Endodermal cell (in vitro differentiated cells): ENCODE measurements at regions not wholly inside any gene's neighbourhood (a gene's known extent, or its start where the extent isn't known, plus 50 kb on each side); places are given as distances from the start of the nearest gene placed in this dataset.
"Not testable (repeated sequence)": the region's sequence is repeated elsewhere in the genome, so short reads cannot be mapped to it uniquely, and the experiment has no call there.

Source experiments
- DNase-seq: peaks from one replicate; pipeline ENCODE4 v3.0.0-alpha.2; 2017
- H3K27ac ChIP-seq: 2 replicates; pipeline ENCODE4 v1.5.1; 2013; ENCODE audit warnings: mild to moderate bottlenecking, low read depth, low read length, moderate library complexity
- H3K27me3 ChIP-seq: 2 replicates; pipeline ENCODE4 v1.6.1; 2013; ENCODE audit warnings: mild to moderate bottlenecking, low read length, moderate library complexity; ENCODE audit not compliant: insufficient read depth, control insufficient read depth, poor library complexity, severe bottlenecking
- H3K36me3 ChIP-seq: 2 replicates; pipeline ENCODE4 v1.7.0; 2013; ENCODE audit warnings: mild to moderate bottlenecking, low read length, moderate library complexity; ENCODE audit not compliant: control insufficient read depth, insufficient read depth
- H3K4me1 ChIP-seq: one replicate; pipeline ENCODE4 v1.7.0; 2013; ENCODE audit warnings: low read length; ENCODE audit not compliant: control insufficient read depth, insufficient read depth
- H3K4me3 ChIP-seq: 2 replicates; pipeline ENCODE4 v1.5.1; 2013; ENCODE audit warnings: mild to moderate bottlenecking, low read length, moderate library complexity
- H3K9ac ChIP-seq: 2 replicates; pipeline ENCODE4 v1.6.1; 2013; ENCODE audit warnings: mild to moderate bottlenecking, low read length, moderate library complexity; ENCODE audit not compliant: poor library complexity, severe bottlenecking; ENCODE audit errors: extremely low read depth
- H3K9me3 ChIP-seq: 2 replicates; pipeline ENCODE4 v1.6.1; 2013; ENCODE audit warnings: mild to moderate bottlenecking, low read length, moderate library complexity; ENCODE audit not compliant: control insufficient read depth
- H3K27ac Mint-ChIP-seq: 2 replicates; pipeline ENCODE4 v1.8.0; 2020; ENCODE audit warnings: mixed read lengths
- H3K27me3 Mint-ChIP-seq: 2 replicates; pipeline ENCODE4 v1.8.0; 2021; ENCODE audit warnings: mild to moderate bottlenecking, mixed read lengths; ENCODE audit not compliant: insufficient read depth
- H3K36me3 Mint-ChIP-seq: 2 replicates; pipeline ENCODE4 v1.8.0; 2020; ENCODE audit warnings: low read depth, mixed read lengths
- H3K4me1 Mint-ChIP-seq: 2 replicates; pipeline ENCODE4 v1.8.0; 2020; ENCODE audit warnings: mixed read lengths
- H3K4me3 Mint-ChIP-seq: 2 replicates; pipeline ENCODE4 v1.8.0; 2020; ENCODE audit warnings: mild to moderate bottlenecking, moderate library complexity, mixed read lengths
- H3K9me3 Mint-ChIP-seq: 2 replicates; pipeline ENCODE4 v1.8.0; 2020; ENCODE audit warnings: mild to moderate bottlenecking, mixed read lengths
- WGBS, 2 experiments: methylation state at CpG; one replicate each; pipeline versions ENCODE4 v1.1.5 to v1.1.7; 2013; ENCODE audit warnings: missing lambda C conversion rate in 2 of 2, mixed read lengths in 1 of 2; ENCODE audit not compliant: insufficient coverage in 1 of 2, insufficient read length in 1 of 2; 5-methylcytosine and 5-hydroxymethylcytosine counted together

DNA sequence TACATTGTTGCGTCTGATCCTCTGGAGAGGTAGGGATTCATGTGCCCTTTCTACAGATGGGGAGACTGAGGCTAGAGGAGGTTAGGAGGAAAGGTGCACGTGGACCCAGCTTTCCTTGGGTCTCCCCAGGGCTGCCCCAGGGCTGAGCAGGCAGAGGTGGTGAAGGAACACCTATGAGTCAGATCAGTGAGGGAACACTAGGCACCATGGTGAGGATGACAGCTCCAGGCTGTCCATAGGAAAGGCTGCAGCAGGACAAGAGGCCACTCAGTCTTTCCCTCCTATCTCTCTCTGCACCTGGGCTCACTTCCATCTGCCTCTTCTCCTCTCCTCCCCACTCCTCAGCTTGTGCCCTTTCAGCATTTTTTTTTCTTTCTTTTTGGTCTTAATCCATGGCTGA is 138.0 kb upstream of the TRIM73 start:
- H3K27me3 ChIP-seq, H3K4me1 ChIP-seq, H3K27me3 Mint-ChIP-seq, H3K9me3 Mint-ChIP-seq, DNase-seq, H3K4me3 Mint-ChIP-seq, H3K4me3 ChIP-seq, H3K27ac ChIP-seq, H3K27ac Mint-ChIP-seq, H3K9ac ChIP-seq, H3K4me1 Mint-ChIP-seq, H3K36me3 Mint-ChIP-seq, H3K36me3 ChIP-seq, H3K9me3 ChIP-seq: not testable (repeated sequence)
- no CpG with 5 or more reads among the region's 2 CpGs for WGBS, 2 experiments

- no CpG with 5 or more reads among the region's 6 CpGs for WGBS, 2 experiments
- H3K27ac ChIP-seq, H3K4me3 ChIP-seq, H3K4me1 ChIP-seq, H3K36me3 Mint-ChIP-seq, H3K9me3 Mint-ChIP-seq, H3K9ac ChIP-seq, H3K27ac Mint-ChIP-seq, DNase-seq, H3K4me1 Mint-ChIP-seq, H3K9me3 ChIP-seq, H3K36me3 ChIP-seq, H3K4me3 Mint-ChIP-seq, H3K27me3 Mint-ChIP-seq, H3K27me3 ChIP-seq: not testable (repeated sequence)
Measured at GRCh38 chr7:75259454-75260003, 135.9 kb upstream of the TRIM73 start.

DNA sequence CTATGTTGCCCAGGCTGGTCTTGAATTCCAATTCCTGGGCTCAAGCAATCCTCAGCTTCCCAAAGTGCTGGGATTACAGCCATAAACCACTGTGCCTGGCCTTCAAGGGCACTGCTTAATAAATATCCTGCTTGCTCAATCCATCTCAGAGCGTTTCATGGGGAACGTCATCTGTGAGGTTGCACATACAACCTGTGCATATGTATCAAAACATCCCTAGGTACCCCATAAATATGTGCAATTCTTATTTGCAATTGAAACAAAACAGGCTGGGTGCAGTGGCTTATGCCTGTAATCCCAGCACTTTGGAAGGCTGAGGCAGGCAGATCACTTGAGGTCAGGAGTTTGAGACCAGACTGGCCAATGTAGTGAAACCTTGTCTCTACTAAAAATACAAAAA is 133.8 kb upstream of the TRIM73 start:
- not testable (repeated sequence) for H3K4me1 ChIP-seq, H3K36me3 ChIP-seq, H3K27ac ChIP-seq, DNase-seq, H3K4me3 Mint-ChIP-seq, H3K27me3 ChIP-seq, H3K4me3 ChIP-seq, H3K36me3 Mint-ChIP-seq, H3K27me3 Mint-ChIP-seq, H3K9me3 ChIP-seq, H3K27ac Mint-ChIP-seq, H3K4me1 Mint-ChIP-seq, H3K9me3 Mint-ChIP-seq, H3K9ac ChIP-seq
- no CpG with 5 or more reads among the region's 2 CpGs for WGBS, 2 experiments

DNA sequence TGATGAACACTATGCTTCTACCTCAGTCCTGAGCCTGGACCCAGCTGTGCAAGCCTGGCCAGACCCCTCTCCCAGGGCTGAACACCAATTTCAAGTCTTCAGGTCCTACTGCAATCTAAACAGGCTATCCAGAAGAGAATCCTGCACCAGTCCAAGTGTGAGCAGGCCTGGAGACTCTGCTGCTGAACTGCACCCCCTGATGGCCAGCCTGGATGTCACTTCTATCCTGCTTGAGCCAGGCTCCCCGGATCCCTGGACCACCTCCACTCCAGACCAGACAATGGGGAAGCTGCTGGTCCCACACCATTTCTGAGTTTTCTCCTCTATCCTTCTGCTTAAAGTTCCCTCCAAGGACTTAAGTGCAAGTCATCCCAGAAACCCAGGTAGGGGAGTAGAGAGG is 127.3 kb upstream of the TRIM73 start:
- WGBS, 2 experiments = no CpG with 5 or more reads among the region's 1 CpG
- H3K4me3 Mint-ChIP-seq, H3K27me3 Mint-ChIP-seq, H3K27ac Mint-ChIP-seq, H3K27ac ChIP-seq, H3K9ac ChIP-seq, H3K9me3 ChIP-seq, H3K27me3 ChIP-seq, H3K4me3 ChIP-seq, H3K36me3 ChIP-seq, H3K4me1 ChIP-seq, H3K4me1 Mint-ChIP-seq, DNase-seq, H3K36me3 Mint-ChIP-seq, H3K9me3 Mint-ChIP-seq: not testable (repeated sequence)

DNA sequence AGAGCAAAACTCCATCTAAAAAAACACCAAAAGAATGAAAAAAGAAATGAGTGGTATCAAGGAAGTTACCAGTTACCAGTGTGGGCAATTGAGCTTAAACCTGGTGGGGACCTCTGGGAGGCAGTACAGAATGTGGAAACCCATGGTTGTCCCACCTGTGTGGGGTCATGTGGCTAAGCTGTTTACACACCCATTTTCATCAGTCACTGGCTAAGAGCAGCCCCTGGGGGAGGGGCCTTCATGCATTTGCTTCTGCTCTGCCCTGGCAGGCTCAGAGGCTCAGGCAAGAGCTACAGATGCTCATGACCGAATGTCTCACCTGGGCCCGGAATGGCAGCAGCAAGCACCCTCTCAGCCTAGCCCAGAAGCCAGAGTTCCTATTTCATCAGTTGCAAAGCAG is 126.3 kb upstream of the TRIM73 start:
- not testable (repeated sequence) for H3K4me1 Mint-ChIP-seq, H3K36me3 Mint-ChIP-seq, H3K27ac ChIP-seq, H3K4me1 ChIP-seq, H3K36me3 ChIP-seq, DNase-seq, H3K9ac ChIP-seq, H3K27me3 ChIP-seq, H3K4me3 Mint-ChIP-seq, H3K9me3 ChIP-seq, H3K27ac Mint-ChIP-seq, H3K27me3 Mint-ChIP-seq, H3K9me3 Mint-ChIP-seq, H3K4me3 ChIP-seq
- WGBS, 2 experiments = no CpG with 5 or more reads among the region's 2 CpGs

DNA sequence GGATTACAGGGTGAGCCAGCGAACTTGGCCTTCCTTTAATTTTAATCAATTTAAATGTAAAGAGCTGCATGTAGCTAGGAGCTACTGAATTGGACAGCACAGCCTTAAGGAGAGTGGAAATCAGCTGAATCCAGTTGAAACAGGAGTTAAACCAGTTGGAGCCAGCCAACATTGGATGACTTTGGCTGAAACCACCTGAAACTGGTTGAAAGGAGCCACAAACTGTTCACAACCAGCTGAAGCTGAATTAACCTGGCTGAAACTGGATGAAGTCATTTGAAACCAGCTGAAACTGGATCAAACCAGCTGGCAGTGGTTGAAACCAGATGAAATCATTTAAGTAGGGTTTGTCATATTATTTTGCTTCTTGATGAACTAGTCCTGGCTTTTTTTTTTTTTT is 121.3 kb upstream of the TRIM73 start:
- H3K36me3 ChIP-seq, H3K27ac Mint-ChIP-seq, H3K27me3 Mint-ChIP-seq, H3K27me3 ChIP-seq, H3K27ac ChIP-seq, DNase-seq, H3K4me1 ChIP-seq, H3K9ac ChIP-seq, H3K4me3 ChIP-seq, H3K4me3 Mint-ChIP-seq, H3K4me1 Mint-ChIP-seq, H3K9me3 Mint-ChIP-seq, H3K36me3 Mint-ChIP-seq, H3K9me3 ChIP-seq: not testable (repeated sequence)
- no CpG with 5 or more reads among the region's 1 CpG for WGBS, 2 experiments
